ENCODE measurements at regions not wholly inside any gene's neighbourhood (a gene's known extent, or its start where the extent isn't known, plus 50 kb on each side); places are given as distances from the start of the nearest gene placed in this dataset.

- intact Hi-C loops (cut with micrococcal nuclease): no loop called here
- Mint-ChIP-seq H3K4me3 (no peak overlapping the region), H3K27me3 (peaks cover 12% of the 10 kb centered on the region), H3K9me3 (no peaks in the 10 kb centered on the region), H3K4me1 (no peaks in the 10 kb centered on the region), H3K27ac (no peak overlapping the region), H3K36me3 (ENCODE audit: low read depth) (no peaks in the 10 kb centered on the region)
- DNase-seq (no peak), ATAC-seq (ENCODE audit: low read depth) (no peak)
- CTCF ChIA-PET: no interaction called here
- no peak for TF ChIP-seq CTCF (IDR thresholded peaks at IDR 0.05)
- POLR2A ChIA-PET: no interaction called here
Observed at GRCh38 chr17:13761038-13761603, 159.4 kb upstream of the HS3ST3A1 start.

GRCh38 chr17:13765701-13766100 is 164.0 kb upstream of the HS3ST3A1 start:
- POLR2A ChIA-PET: no interaction called here
- no peak for TF ChIP-seq CTCF (IDR thresholded peaks at IDR 0.05)
- H3K9me3 Mint-ChIP-seq: peaks cover 18% of the 10 kb centered on the region

GRCh38 chr17:13770702-13771101 is 169.0 kb upstream of the HS3ST3A1 start:
- peaks cover 2% of the 10 kb centered on the region for H3K27me3 Mint-ChIP-seq
- no peak for TF ChIP-seq CTCF (IDR thresholded peaks at IDR 0.05)
- intact Hi-C loops (cut with micrococcal nuclease): no loop called here
- H3K36me3 Mint-ChIP-seq (ENCODE audit: low read depth): no peaks in the 10 kb centered on the region
- POLR2A ChIA-PET: no interaction called here
- DNase-seq (no peak), ATAC-seq (ENCODE audit: low read depth) (no peak)
- CTCF ChIA-PET: no interaction called here
- H3K4me1 Mint-ChIP-seq: no peaks in the 10 kb centered on the region
- peaks cover 19% of the 10 kb centered on the region for H3K9me3 Mint-ChIP-seq
- no peak overlapping the region for H3K4me3 Mint-ChIP-seq
- no peak overlapping the region for H3K27ac Mint-ChIP-seq

More at GRCh38 chr17:13765701-13766100, 164.0 kb upstream of the HS3ST3A1 start:
- no peak overlapping the region for H3K4me3 Mint-ChIP-seq
- no peak for DNase-seq
- no peaks in the 10 kb centered on the region for H3K4me1 Mint-ChIP-seq
- CTCF ChIA-PET: no interaction called here
- H3K36me3 Mint-ChIP-seq (ENCODE audit: low read depth): no peaks in the 10 kb centered on the region
- intact Hi-C loops (cut with micrococcal nuclease): no loop called here
- H3K27ac Mint-ChIP-seq: no peak overlapping the region
- no peak for ATAC-seq (ENCODE audit: low read depth)
- peaks cover 9% of the 10 kb centered on the region for H3K27me3 Mint-ChIP-seq

- Mint-ChIP-seq H3K27ac (no peak overlapping the region), H3K27me3 (no peaks in the 10 kb centered on the region), H3K4me3 (no peak overlapping the region), H3K4me1 (no peaks in the 10 kb centered on the region), H3K36me3 (ENCODE audit: low read depth) (no peaks in the 10 kb centered on the region), H3K9me3 (peaks cover 15% of the 10 kb centered on the region)
- no peak for DNase-seq
- intact Hi-C loops (cut with micrococcal nuclease): no loop called here
- POLR2A ChIA-PET: no interaction called here
- no peak for TF ChIP-seq CTCF (IDR thresholded peaks at IDR 0.05)
- CTCF ChIA-PET: no interaction called here
- ATAC-seq (ENCODE audit: low read depth): no peak
Observed at GRCh38 chr17:13775450-13775849, 173.7 kb upstream of the HS3ST3A1 start.

GRCh38 chr17:13776027-13776551 is 174.4 kb upstream of the HS3ST3A1 start:
- Mint-ChIP-seq H3K9me3 (peaks cover 11% of the 10 kb centered on the region), H3K27ac (no peak overlapping the region), H3K36me3 (ENCODE audit: low read depth) (no peaks in the 10 kb centered on the region), H3K27me3 (no peaks in the 10 kb centered on the region), H3K4me3 (no peak overlapping the region), H3K4me1 (no peaks in the 10 kb centered on the region)
- POLR2A ChIA-PET: no interaction called here
- TF ChIP-seq CTCF (IDR thresholded peaks at IDR 0.05): no peak
- intact Hi-C loops (cut with micrococcal nuclease): no loop called here
- ATAC-seq (ENCODE audit: low read depth): no peak
- CTCF ChIA-PET: no interaction called here
- no peak for DNase-seq
